A172 (cell line): ENCODE measurements at regions not wholly inside any gene's neighbourhood (a gene's known extent, or its start where the extent isn't known, plus 50 kb on each side); places are given as distances from the start of the nearest gene placed in this dataset.

Source experiments
- DNase-seq: peaks from one replicate; pipeline ENCODE4 v3.0.0-alpha.2; 2015; ENCODE audit warnings: low spot score

GRCh38 chr4:32145987-32146386 is 1425.8 kb downstream of the PCDH7 start:
- no peak for DNase-seq

- peak; percentile 10 for DNase-seq
Observed at GRCh38 chr4:32147446-32148085, 1427.4 kb downstream of the PCDH7 start.

- peak; percentile 16 for DNase-seq
Observed at GRCh38 chr4:32148111-32148666, 1428.0 kb downstream of the PCDH7 start.

- no peak for DNase-seq
Observed at GRCh38 chr4:32158961-32159360, 1438.8 kb downstream of the PCDH7 start.

GRCh38 chr4:32161392-32161791 is 1441.2 kb downstream of the PCDH7 start:
- peak; percentile 16 for DNase-seq

- no peak for DNase-seq
Observed at GRCh38 chr4:32163125-32163524, 1443.0 kb downstream of the PCDH7 start.

- no peak for DNase-seq
Observed at GRCh38 chr4:32169841-32170240, 1449.7 kb downstream of the PCDH7 start.

GRCh38 chr4:32172086-32172485 is 1451.9 kb downstream of the PCDH7 start:
- DNase-seq = peak; percentile 22

GRCh38 chr4:32172761-32173160 is 1452.6 kb downstream of the PCDH7 start:
- DNase-seq = peak; percentile 74

GRCh38 chr4:32180086-32180485 is 1459.9 kb downstream of the PCDH7 start:
- DNase-seq = no peak

- DNase-seq = no peak
Observed at GRCh38 chr4:32184186-32184585, 1464.0 kb downstream of the PCDH7 start.

GRCh38 chr4:32189130-32189529 is 1469.0 kb downstream of the PCDH7 start:
- DNase-seq = no peak

- DNase-seq = no peak
Observed at GRCh38 chr4:32189788-32190187, 1469.6 kb downstream of the PCDH7 start.

GRCh38 chr4:32191961-32192360 is 1471.8 kb downstream of the PCDH7 start:
- no peak for DNase-seq

- DNase-seq = no peak
Observed at GRCh38 chr4:32192363-32192762, 1472.2 kb downstream of the PCDH7 start.

GRCh38 chr4:32192991-32193390 is 1472.8 kb downstream of the PCDH7 start:
- no peak for DNase-seq

- DNase-seq = no peak
Observed at GRCh38 chr4:32196950-32197688, 1477.0 kb downstream of the PCDH7 start.

- DNase-seq = no peak
Observed at GRCh38 chr4:32199639-32200038, 1479.5 kb downstream of the PCDH7 start.

GRCh38 chr4:32203340-32203739 is 1483.2 kb downstream of the PCDH7 start:
- DNase-seq = no peak

- no peak for DNase-seq
Observed at GRCh38 chr4:32206756-32207155, 1486.6 kb downstream of the PCDH7 start.

- DNase-seq = no peak
Observed at GRCh38 chr4:32207456-32207855, 1487.3 kb downstream of the PCDH7 start.

GRCh38 chr4:32215277-32215676 is 1495.1 kb downstream of the PCDH7 start:
- no peak for DNase-seq

- DNase-seq = no peak
Observed at GRCh38 chr4:32216502-32216901, 1496.3 kb downstream of the PCDH7 start.
